SU-DHL-6 (cell line): ENCODE measurements at regions not wholly inside any gene's neighbourhood (a gene's known extent, or its start where the extent isn't known, plus 50 kb on each side); places are given as distances from the start of the nearest gene placed in this dataset.

Source experiments
- H2AFZ ChIP-seq: fragments of 200-600 bp; sonication (generic); 2 replicates; pipeline ENCODE4 v1.6.1; 2014; ENCODE audit warnings: low read depth, mild to moderate bottlenecking, moderate library complexity, mixed read lengths, antibody characterized with exemption, low read length; ENCODE audit not compliant: severe bottlenecking
- H3F3A ChIP-seq: fragments of 200-600 bp; shearing (Covaris generic); 2 replicates; pipeline ENCODE4 v1.6.0; 2016; ENCODE audit warnings: antibody characterized with exemption, mild to moderate bottlenecking; ENCODE audit not compliant: insufficient read depth
- H3K27ac ChIP-seq: fragments of 200-600 bp; sonication (generic); 2 replicates; pipeline ENCODE4 v1.5.1; 2016; ENCODE audit warnings: low read depth, mild to moderate bottlenecking, low read length, moderate library complexity, mixed read lengths
- H3K27me3 ChIP-seq: fragments of 200-600 bp; sonication (generic), shearing (Covaris generic); 2 replicates; pipeline ENCODE4 v1.6.0; 2014; ENCODE audit warnings: mild to moderate bottlenecking, low read length
- H3K36me3 ChIP-seq: fragments of 200-600 bp; sonication (generic); 2 replicates; pipeline ENCODE4 v1.6.1; 2014; ENCODE audit warnings: mild to moderate bottlenecking, low read length, mixed read lengths
- H3K4me2 ChIP-seq: fragments of 300-600, 200-600 bp; shearing (Covaris generic), sonication (generic); 2 replicates; pipeline ENCODE4 v1.6.0; 2014; ENCODE audit warnings: low read length, low read depth, mild to moderate bottlenecking; ENCODE audit not compliant: poor library complexity, severe bottlenecking
- H3K4me3 ChIP-seq: fragments of 200-600 bp; sonication (generic); 2 replicates; pipeline ENCODE4 v1.5.1; 2014; ENCODE audit warnings: antibody characterized with exemption, low read length, mild to moderate bottlenecking, mixed read lengths; ENCODE audit not compliant: insufficient read depth, poor library complexity, severe bottlenecking
- H3K79me2 ChIP-seq: fragments of 200-600 bp; sonication (generic); 2 replicates; pipeline ENCODE4 v1.6.1; 2014; ENCODE audit warnings: mild to moderate bottlenecking, low read length, moderate library complexity; ENCODE audit not compliant: insufficient read depth
- H3K9ac ChIP-seq: fragments of 200-600 bp; sonication (generic); 2 replicates; pipeline ENCODE4 v1.7.0; 2014; ENCODE audit warnings: mild to moderate bottlenecking, low read length
- H3K9me2 ChIP-seq: fragments of 200-600 bp; sonication (generic); replicated peaks from 2 replicates; pipeline ENCODE4 v1.6.1; 2014; ENCODE audit warnings: low read length; ENCODE audit not compliant: insufficient read depth
- H3K9me3 ChIP-seq: fragments of 200-600 bp; sonication (generic); 2 replicates; pipeline ENCODE4 v1.6.1; 2014; ENCODE audit warnings: low read length, mixed read lengths; ENCODE audit not compliant: insufficient read depth
- H4K20me1 ChIP-seq: fragments of 200-600 bp; sonication (generic); 2 replicates; pipeline ENCODE4 v1.6.1; 2014; ENCODE audit warnings: low read depth, mild to moderate bottlenecking, antibody characterized with exemption, low read length, moderate library complexity, mixed read lengths
- CTCF ChIP-seq: fragments of 200-600 bp; sonication (generic); IDR thresholded peaks from one replicate; pipeline ENCODE4 v1.5.1; 2017; ENCODE audit warnings: antibody characterized with exemption, mild to moderate bottlenecking, low read length, moderate library complexity; ENCODE audit not compliant: insufficient read depth, poor library complexity, severe bottlenecking
- EZH2phosphoT487 ChIP-seq: fragments of 200-600 bp; sonication (generic), shearing (Covaris generic); conservative IDR thresholded peaks from 2 replicates; pipeline ENCODE4 v1.6.1; 2018; ENCODE audit warnings: mild to moderate bottlenecking, antibody characterized with exemption, low read length, moderate library complexity, mixed read lengths

- H3K9ac ChIP-seq, result no peak overlapping the region
- H3K27ac ChIP-seq, result no peak overlapping the region
- H3K79me2 ChIP-seq, result no peaks in the 10 kb centered on the region
- H4K20me1 ChIP-seq, result no peaks in the 10 kb centered on the region
- no peaks in the 10 kb centered on the region for H3F3A ChIP-seq
- no peak overlapping the region for H2AFZ ChIP-seq
- H3K4me3 ChIP-seq, result no peak overlapping the region
- H3K36me3 ChIP-seq, result no peaks in the 10 kb centered on the region
- H3K9me2 ChIP-seq, result no peaks in the 10 kb centered on the region
- no peaks in the 10 kb centered on the region for H3K9me3 ChIP-seq
- no peaks in the 10 kb centered on the region for H3K27me3 ChIP-seq
- no peak for TF ChIP-seq EZH2phosphoT487
- TF ChIP-seq CTCF, result no peak
- H3K4me2 ChIP-seq, result no peak overlapping the region
Measured at GRCh38 chr6:156315146-156315545, 462.0 kb upstream of the ARID1B start.

- no peaks in the 10 kb centered on the region for H3K79me2 ChIP-seq
- no peak overlapping the region for H3K27ac ChIP-seq
- H3K9ac ChIP-seq, result no peak overlapping the region
- no peaks in the 10 kb centered on the region for H4K20me1 ChIP-seq
- H3K4me3 ChIP-seq, result no peak overlapping the region
- no peaks in the 10 kb centered on the region for H3K9me2 ChIP-seq
- TF ChIP-seq CTCF (no peak), EZH2phosphoT487 (no peak)
- no peaks in the 10 kb centered on the region for H3F3A ChIP-seq
- no peaks in the 10 kb centered on the region for H3K9me3 ChIP-seq
- no peaks in the 10 kb centered on the region for H3K36me3 ChIP-seq
- H2AFZ ChIP-seq, result no peak overlapping the region
- H3K4me2 ChIP-seq, result no peak overlapping the region
- H3K27me3 ChIP-seq, result no peaks in the 10 kb centered on the region
Measured at GRCh38 chr6:156313037-156313436, 464.1 kb upstream of the ARID1B start.

GRCh38 chr6:156311291-156311690 lies 465.9 kb upstream of the ARID1B start:
- no peak overlapping the region for H3K4me3 ChIP-seq
- no peaks in the 10 kb centered on the region for H3K9me3 ChIP-seq
- H3K9me2 ChIP-seq, result no peaks in the 10 kb centered on the region
- H2AFZ ChIP-seq, result no peak overlapping the region
- TF ChIP-seq CTCF (no peak), EZH2phosphoT487 (no peak)
- no peak overlapping the region for H3K9ac ChIP-seq
- no peak overlapping the region for H3K4me2 ChIP-seq
- H4K20me1 ChIP-seq, result no peaks in the 10 kb centered on the region
- no peaks in the 10 kb centered on the region for H3K36me3 ChIP-seq
- no peak overlapping the region for H3K27ac ChIP-seq
- H3K27me3 ChIP-seq, result no peaks in the 10 kb centered on the region
- no peaks in the 10 kb centered on the region for H3K79me2 ChIP-seq
- no peaks in the 10 kb centered on the region for H3F3A ChIP-seq
